ENCODE measurements at regions not wholly inside any gene's neighbourhood (a gene's known extent, or its start where the extent isn't known, plus 50 kb on each side); places are given as distances from the start of the nearest gene placed in this dataset.

DNA sequence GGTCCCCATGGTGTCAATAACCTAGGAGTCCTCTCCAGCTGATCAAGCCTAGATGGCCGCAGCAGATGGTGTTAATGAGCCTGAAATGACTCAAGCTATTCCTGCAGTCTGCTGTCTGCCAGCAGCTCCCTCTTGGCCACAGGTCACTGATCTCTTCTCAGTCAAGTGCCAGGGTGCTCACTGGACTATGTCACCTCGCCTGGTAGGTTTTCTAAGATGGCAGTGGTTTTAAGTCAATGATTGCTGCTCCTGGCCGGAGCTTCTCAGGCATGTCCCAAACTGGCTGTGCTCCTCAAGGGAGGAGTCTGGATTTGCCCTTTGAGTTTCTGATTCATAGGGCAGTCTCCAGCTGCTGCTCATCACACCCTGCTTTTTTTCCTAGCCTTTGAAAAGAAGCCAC lies 58.6 kb upstream of the SHISA6 start:
- Histone ChIP-seq H3K27me3 (ENCODE audit: insufficient read depth, poor library complexity, severe bottlenecking) (no peaks in the 10 kb centered on the region), H3K4me3 (replicated peaks; ENCODE audit: insufficient read depth, low read length) (no peak overlapping the region), H3K27ac (replicated peaks) (no peak overlapping the region)
- no peak for TF ChIP-seq GABPA (IDR thresholded peaks at IDR 0.05; ENCODE audit: low read depth)
- TF ChIP-seq, protein P1, sequence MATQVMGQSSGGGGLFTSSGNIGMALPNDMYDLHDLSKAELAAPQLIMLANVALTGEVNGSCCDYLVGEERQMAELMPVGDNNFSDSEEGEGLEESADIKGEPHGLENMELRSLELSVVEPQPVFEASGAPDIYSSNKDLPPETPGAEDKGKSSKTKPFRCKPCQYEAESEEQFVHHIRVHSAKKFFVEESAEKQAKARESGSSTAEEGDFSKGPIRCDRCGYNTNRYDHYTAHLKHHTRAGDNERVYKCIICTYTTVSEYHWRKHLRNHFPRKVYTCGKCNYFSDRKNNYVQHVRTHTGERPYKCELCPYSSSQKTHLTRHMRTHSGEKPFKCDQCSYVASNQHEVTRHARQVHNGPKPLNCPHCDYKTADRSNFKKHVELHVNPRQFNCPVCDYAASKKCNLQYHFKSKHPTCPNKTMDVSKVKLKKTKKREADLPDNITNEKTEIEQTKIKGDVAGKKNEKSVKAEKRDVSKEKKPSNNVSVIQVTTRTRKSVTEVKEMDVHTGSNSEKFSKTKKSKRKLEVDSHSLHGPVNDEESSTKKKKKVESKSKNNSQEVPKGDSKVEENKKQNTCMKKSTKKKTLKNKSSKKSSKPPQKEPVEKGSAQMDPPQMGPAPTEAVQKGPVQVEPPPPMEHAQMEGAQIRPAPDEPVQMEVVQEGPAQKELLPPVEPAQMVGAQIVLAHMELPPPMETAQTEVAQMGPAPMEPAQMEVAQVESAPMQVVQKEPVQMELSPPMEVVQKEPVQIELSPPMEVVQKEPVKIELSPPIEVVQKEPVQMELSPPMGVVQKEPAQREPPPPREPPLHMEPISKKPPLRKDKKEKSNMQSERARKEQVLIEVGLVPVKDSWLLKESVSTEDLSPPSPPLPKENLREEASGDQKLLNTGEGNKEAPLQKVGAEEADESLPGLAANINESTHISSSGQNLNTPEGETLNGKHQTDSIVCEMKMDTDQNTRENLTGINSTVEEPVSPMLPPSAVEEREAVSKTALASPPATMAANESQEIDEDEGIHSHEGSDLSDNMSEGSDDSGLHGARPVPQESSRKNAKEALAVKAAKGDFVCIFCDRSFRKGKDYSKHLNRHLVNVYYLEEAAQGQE (IDR thresholded peaks at IDR 0.05; ENCODE audit: insufficient replicate concordance, low read depth): no peak
- no peak for TF ChIP-seq SPI1 (IDR thresholded peaks at IDR 0.05; ENCODE audit: borderline replicate concordance, low read depth)
- TF ChIP-seq, protein P2, sequence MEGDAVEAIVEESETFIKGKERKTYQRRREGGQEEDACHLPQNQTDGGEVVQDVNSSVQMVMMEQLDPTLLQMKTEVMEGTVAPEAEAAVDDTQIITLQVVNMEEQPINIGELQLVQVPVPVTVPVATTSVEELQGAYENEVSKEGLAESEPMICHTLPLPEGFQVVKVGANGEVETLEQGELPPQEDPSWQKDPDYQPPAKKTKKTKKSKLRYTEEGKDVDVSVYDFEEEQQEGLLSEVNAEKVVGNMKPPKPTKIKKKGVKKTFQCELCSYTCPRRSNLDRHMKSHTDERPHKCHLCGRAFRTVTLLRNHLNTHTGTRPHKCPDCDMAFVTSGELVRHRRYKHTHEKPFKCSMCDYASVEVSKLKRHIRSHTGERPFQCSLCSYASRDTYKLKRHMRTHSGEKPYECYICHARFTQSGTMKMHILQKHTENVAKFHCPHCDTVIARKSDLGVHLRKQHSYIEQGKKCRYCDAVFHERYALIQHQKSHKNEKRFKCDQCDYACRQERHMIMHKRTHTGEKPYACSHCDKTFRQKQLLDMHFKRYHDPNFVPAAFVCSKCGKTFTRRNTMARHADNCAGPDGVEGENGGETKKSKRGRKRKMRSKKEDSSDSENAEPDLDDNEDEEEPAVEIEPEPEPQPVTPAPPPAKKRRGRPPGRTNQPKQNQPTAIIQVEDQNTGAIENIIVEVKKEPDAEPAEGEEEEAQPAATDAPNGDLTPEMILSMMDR (IDR thresholded peaks at IDR 0.05; ENCODE audit: insufficient read depth, low read length): no peak
- DNase-seq (ENCODE audit: low read depth in 1 of 2, low spot score in 1 of 2): no peak

DNA sequence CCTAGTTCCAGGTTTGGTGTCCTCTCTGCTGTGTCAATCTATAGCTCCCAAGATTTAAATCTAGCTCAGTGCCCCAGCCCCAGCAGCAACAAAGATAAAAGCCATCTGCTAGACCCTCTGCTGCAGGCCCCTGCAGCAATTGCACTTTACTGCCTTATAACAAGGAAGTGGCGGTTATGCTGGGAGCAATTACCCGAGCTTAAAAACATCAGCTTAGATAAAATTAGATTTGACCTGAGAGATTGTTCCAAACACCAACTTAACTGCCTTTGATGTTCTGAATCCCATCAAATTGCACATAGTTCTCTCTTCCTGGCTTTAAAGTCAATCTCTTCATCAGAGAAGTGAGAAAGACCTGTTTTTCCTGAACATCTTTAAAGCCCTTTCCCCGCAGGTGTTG lies 62.4 kb upstream of the SHISA6 start:
- H3K27me3 ChIP-seq (ENCODE audit: insufficient read depth, poor library complexity, severe bottlenecking): no peaks in the 10 kb centered on the region
- no peak for DNase-seq (ENCODE audit: low read depth in 1 of 2, low spot score in 1 of 2)
- H3K4me3 ChIP-seq (replicated peaks; ENCODE audit: insufficient read depth, low read length): no peak overlapping the region
- TF ChIP-seq, protein P1 (IDR thresholded peaks at IDR 0.05; ENCODE audit: insufficient replicate concordance, low read depth): no peak
- TF ChIP-seq GABPA (IDR thresholded peaks at IDR 0.05; ENCODE audit: low read depth) (no peak), SPI1 (IDR thresholded peaks at IDR 0.05; ENCODE audit: borderline replicate concordance, low read depth) (no peak), POLR2AphosphoS5 (IDR thresholded peaks at IDR 0.05; ENCODE audit: low read depth) (no peak)
- TF ChIP-seq, protein P2 (IDR thresholded peaks at IDR 0.05; ENCODE audit: insufficient read depth, low read length): no peak
- no peak overlapping the region for H3K27ac ChIP-seq (replicated peaks)

DNA sequence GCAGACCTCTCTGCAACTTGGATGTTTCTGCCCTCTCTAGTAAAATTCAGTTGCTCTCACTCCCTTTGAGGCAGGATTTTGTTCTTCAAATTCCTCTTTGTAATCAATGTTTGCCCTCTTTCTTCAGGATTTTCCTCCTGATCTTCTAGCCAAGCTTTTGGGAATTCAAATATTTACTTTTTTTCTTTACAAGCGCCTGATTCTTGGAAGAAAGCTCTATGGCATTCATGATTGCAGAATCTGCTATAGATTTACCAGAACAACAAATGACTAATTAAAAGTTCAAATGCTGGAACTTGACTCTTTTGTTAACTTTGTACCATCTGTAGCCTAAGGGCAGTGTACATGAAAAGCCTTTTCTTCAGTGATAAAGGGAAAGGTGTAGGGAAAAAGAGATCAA lies 63.7 kb upstream of the SHISA6 start:
- DNase-seq (ENCODE audit: low read depth in 1 of 2, low spot score in 1 of 2): no peak
- Histone ChIP-seq H3K27me3 (ENCODE audit: insufficient read depth, poor library complexity, severe bottlenecking) (no peaks in the 10 kb centered on the region), H3K4me3 (replicated peaks; ENCODE audit: insufficient read depth, low read length) (no peak overlapping the region), H3K27ac (replicated peaks) (no peak overlapping the region)
- TF ChIP-seq, protein P1 (IDR thresholded peaks at IDR 0.05; ENCODE audit: insufficient replicate concordance, low read depth): no peak
- TF ChIP-seq POLR2AphosphoS5 (IDR thresholded peaks at IDR 0.05; ENCODE audit: low read depth): no peak
- TF ChIP-seq GABPA (IDR thresholded peaks at IDR 0.05; ENCODE audit: low read depth): no peak
- TF ChIP-seq, protein P2 (IDR thresholded peaks at IDR 0.05; ENCODE audit: insufficient read depth, low read length): no peak
- TF ChIP-seq SPI1 (IDR thresholded peaks at IDR 0.05; ENCODE audit: borderline replicate concordance, low read depth): no peak

All from HL-60 (cell line).